ENCODE measurements at regions not wholly inside any gene's neighbourhood (a gene's known extent, or its start where the extent isn't known, plus 50 kb on each side); places are given as distances from the start of the nearest gene placed in this dataset.
A peak's percentile ranks its signal among the peaks of the same experiment; 100 is the strongest.

DNA sequence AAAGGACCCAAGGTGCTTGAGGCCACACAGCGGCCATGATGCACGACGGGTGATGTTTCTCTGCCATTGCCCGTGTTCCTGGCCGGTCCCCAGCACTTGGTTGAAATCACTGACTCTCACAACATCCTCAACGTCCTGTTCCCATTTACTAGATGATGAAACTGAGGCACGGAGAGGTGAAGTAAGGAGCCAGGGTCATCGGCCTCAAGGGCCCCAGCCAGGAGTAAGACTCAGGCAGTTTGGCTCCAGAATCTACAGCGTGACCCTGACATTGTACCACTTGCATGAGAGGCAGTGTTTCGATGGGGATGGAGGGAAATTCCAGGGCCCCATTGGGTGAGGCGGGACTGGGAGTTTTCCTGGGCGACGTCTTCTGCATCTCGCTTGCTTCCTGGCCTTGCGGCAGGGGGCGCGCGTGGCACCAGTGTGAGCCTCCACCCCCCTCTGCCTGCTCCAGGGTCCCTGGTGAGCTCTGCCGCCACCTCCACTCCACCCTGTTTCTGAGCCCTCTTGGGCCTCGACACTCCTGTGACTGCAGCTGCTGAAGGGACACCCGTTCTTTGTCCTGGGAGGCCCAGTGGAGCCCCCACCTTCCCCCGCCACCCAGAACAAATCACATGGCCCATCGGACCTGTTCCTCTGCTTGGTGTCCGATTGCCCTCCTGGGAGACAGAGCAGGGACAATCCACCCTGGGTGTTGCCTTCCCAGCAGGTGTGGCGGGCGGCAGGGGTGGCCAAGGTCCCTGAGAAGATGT lies 133.0 kb upstream of the GSE1 start:
- no peak overlapping the region for H3K4me3 Mint-ChIP-seq
- H3K9me3 Mint-ChIP-seq: no peaks in the 10 kb centered on the region
- no peaks in the 10 kb centered on the region for H3K4me1 Mint-ChIP-seq
- peaks cover 7% of the 10 kb centered on the region for H3K36me3 Mint-ChIP-seq (ENCODE audit: insufficient read depth)
- H3K27ac Mint-ChIP-seq (ENCODE audit: low read depth): no peak overlapping the region
- DNase-seq (ENCODE audit: low spot score in 2 of 2) (no peak), ATAC-seq (replicated peaks; ENCODE audit: extremely low read depth, poor library complexity, severe bottlenecking) (no peak)
- peaks cover 16% of the 10 kb centered on the region for H3K27me3 Mint-ChIP-seq

- no peak overlapping the region for H3K4me3 Mint-ChIP-seq
- DNase-seq (ENCODE audit: low spot score in 2 of 2) (no peak), ATAC-seq (replicated peaks; ENCODE audit: extremely low read depth, poor library complexity, severe bottlenecking) (no peak)
- H3K4me1 Mint-ChIP-seq: no peaks in the 10 kb centered on the region
- H3K9me3 Mint-ChIP-seq: no peaks in the 10 kb centered on the region
- no peak overlapping the region for H3K27ac Mint-ChIP-seq (ENCODE audit: low read depth)
- peaks cover 7% of the 10 kb centered on the region for H3K36me3 Mint-ChIP-seq (ENCODE audit: insufficient read depth)
- peaks cover 12% of the 10 kb centered on the region for H3K27me3 Mint-ChIP-seq
These were observed 132.4 kb upstream of the GSE1 start for GRCh38 chr16:85480727-85481101.

- peaks cover 12% of the 10 kb centered on the region for H3K27me3 Mint-ChIP-seq
- DNase-seq (ENCODE audit: low spot score in 2 of 2): no peak
- H3K4me1 Mint-ChIP-seq: no peaks in the 10 kb centered on the region
- H3K9me3 Mint-ChIP-seq: no peaks in the 10 kb centered on the region
- no peak overlapping the region for H3K27ac Mint-ChIP-seq (ENCODE audit: low read depth)
- H3K36me3 Mint-ChIP-seq (ENCODE audit: insufficient read depth): peaks cover 7% of the 10 kb centered on the region
- no peak for ATAC-seq (replicated peaks; ENCODE audit: extremely low read depth, poor library complexity, severe bottlenecking)
- H3K4me3 Mint-ChIP-seq: no peak overlapping the region
These were observed 131.9 kb upstream of the GSE1 start for GRCh38 chr16:85481206-85481605.

DNA sequence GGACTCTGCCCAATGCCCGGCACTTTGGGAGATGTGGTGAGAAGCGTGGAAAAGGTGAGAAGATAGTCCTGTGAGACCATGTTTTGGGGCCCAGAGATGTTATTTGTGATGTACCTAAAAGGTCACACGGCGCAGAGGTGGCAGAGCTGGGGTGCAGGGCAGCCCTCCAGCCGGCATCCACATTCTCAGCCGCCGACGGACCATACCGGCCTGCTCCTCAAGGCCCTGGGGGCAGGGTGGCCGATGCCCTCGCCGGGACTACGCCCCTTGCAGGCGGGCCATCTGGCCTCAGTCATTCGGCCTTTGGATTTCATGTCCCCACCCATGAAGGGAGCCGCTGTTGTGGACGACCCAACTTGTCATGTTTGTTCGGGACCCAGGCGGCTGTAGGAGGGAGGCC lies 131.4 kb upstream of the GSE1 start:
- no peak for DNase-seq (ENCODE audit: low spot score in 2 of 2)
- ATAC-seq (replicated peaks; ENCODE audit: extremely low read depth, poor library complexity, severe bottlenecking): no peak
- peaks cover 7% of the 10 kb centered on the region for H3K36me3 Mint-ChIP-seq (ENCODE audit: insufficient read depth)
- no peaks in the 10 kb centered on the region for H3K4me1 Mint-ChIP-seq
- peaks cover 12% of the 10 kb centered on the region for H3K27me3 Mint-ChIP-seq
- H3K9me3 Mint-ChIP-seq: no peaks in the 10 kb centered on the region
- no peak overlapping the region for H3K4me3 Mint-ChIP-seq
- no peak overlapping the region for H3K27ac Mint-ChIP-seq (ENCODE audit: low read depth)

DNA sequence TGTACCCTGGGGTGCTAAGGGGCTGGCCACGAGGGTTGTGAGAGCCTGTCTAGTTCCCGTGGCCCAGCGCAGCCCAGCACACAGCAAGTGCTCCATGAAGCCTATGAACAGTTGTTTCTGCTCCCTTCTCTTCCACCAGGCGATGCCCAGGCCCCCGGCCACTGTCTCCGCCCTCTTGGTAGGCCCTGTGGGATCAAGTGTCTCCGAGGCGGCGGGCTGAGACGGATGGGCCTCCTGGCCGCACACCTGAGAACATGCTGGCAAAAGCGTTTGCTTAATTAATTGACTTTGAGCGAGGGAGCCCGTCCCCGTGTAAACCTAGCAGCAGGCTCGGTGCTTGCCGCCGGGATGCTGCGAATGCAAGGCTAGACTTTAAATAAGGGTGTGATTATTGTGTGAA lies 129.7 kb upstream of the GSE1 start:
- H3K27ac Mint-ChIP-seq (ENCODE audit: low read depth): no peak overlapping the region
- H3K36me3 Mint-ChIP-seq (ENCODE audit: insufficient read depth): peaks cover 7% of the 10 kb centered on the region
- DNase-seq (ENCODE audit: low spot score in 2 of 2): no peak
- no peak overlapping the region for H3K4me3 Mint-ChIP-seq
- no peaks in the 10 kb centered on the region for H3K4me1 Mint-ChIP-seq
- no peak for ATAC-seq (replicated peaks; ENCODE audit: extremely low read depth, poor library complexity, severe bottlenecking)
- peaks cover 12% of the 10 kb centered on the region for H3K27me3 Mint-ChIP-seq
- no peaks in the 10 kb centered on the region for H3K9me3 Mint-ChIP-seq

GRCh38 chr16:85484347-85485300 lies 128.5 kb upstream of the GSE1 start:
- ATAC-seq (replicated peaks; ENCODE audit: extremely low read depth, poor library complexity, severe bottlenecking) (no peak), DNase-seq (ENCODE audit: low spot score in 2 of 2) (no peak)
- no peak overlapping the region for H3K4me3 Mint-ChIP-seq
- H3K36me3 Mint-ChIP-seq (ENCODE audit: insufficient read depth): peaks cover 7% of the 10 kb centered on the region
- no peaks in the 10 kb centered on the region for H3K9me3 Mint-ChIP-seq
- H3K27me3 Mint-ChIP-seq: peaks cover 12% of the 10 kb centered on the region
- H3K4me1 Mint-ChIP-seq: no peaks in the 10 kb centered on the region
- H3K27ac Mint-ChIP-seq (ENCODE audit: low read depth): no peak overlapping the region

DNA sequence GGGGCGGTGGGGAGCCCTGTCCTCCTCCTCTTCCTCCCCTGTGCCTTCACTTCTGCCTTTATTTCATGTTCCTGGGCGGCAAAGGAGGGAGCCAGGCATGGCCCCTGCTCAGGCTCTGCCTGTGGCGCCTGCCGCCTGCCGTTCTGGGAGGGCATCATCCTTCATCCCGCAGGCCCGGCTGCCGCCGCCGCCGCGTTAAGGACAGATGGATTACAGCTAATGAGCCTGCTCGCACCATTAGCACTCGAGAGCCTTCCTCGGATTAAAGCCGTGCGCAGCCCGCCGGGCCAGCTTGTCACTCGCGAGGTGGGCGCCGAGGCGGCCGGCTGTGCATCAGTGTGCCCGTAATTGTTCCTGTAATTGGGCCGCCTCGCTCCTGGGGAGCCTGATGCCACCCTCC lies 127.7 kb upstream of the GSE1 start:
- H3K9me3 Mint-ChIP-seq: no peaks in the 10 kb centered on the region
- peaks cover 5% of the 10 kb centered on the region for H3K36me3 Mint-ChIP-seq (ENCODE audit: insufficient read depth)
- H3K27ac Mint-ChIP-seq (ENCODE audit: low read depth): no peak overlapping the region
- DNase-seq (ENCODE audit: low spot score in 2 of 2) (no peak), ATAC-seq (replicated peaks; ENCODE audit: extremely low read depth, poor library complexity, severe bottlenecking) (no peak)
- peaks cover 12% of the 10 kb centered on the region for H3K27me3 Mint-ChIP-seq
- no peak overlapping the region for H3K4me3 Mint-ChIP-seq
- H3K4me1 Mint-ChIP-seq: no peaks in the 10 kb centered on the region

DNA sequence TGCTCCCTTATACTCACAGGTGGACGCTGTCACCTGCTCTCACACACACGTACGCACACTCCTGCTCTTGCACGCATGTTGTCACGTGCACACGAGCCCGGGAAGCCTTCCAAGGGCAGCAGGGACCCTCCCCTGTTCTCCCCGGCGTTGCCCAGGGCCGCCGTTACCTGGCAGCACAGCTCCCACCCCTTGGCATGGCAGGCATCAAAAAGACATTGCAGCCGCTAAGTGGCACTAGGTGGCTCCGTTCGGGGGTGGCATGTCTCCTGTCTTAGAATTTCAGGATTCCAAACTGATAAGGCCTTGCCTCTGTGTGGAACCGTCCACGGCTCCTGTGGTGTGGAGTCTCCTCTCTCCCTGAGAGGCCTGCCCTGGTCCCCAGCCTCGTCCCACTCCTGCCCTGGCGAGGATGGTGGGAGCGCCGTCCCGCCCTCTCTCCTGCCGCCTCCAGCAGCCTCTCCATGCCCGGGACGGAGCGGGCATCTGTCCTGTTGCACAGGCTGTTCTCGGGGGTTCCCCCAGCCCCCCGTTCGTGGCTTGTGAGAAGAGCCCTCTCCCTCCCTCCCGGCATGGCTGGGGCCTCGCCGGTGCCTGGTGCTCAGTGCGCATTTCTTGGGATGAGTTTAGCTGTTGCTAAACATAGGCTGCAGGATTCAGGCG lies 126.7 kb upstream of the GSE1 start:
- Mint-ChIP-seq H3K4me1 (peaks cover 5% of the 10 kb centered on the region), H3K27ac (ENCODE audit: low read depth) (no peak overlapping the region), H3K36me3 (ENCODE audit: insufficient read depth) (peaks cover 5% of the 10 kb centered on the region), H3K9me3 (no peaks in the 10 kb centered on the region), H3K4me3 (no peak overlapping the region), H3K27me3 (peaks cover 3% of the 10 kb centered on the region)
- no peak for ATAC-seq (replicated peaks; ENCODE audit: extremely low read depth, poor library complexity, severe bottlenecking)
- no peak for DNase-seq (ENCODE audit: low spot score in 2 of 2)

- no peaks in the 10 kb centered on the region for H3K27me3 Mint-ChIP-seq
- peaks cover 2% of the 10 kb centered on the region for H3K36me3 Mint-ChIP-seq (ENCODE audit: insufficient read depth)
- H3K4me1 Mint-ChIP-seq: peaks cover 5% of the 10 kb centered on the region
- ATAC-seq (replicated peaks; ENCODE audit: extremely low read depth, poor library complexity, severe bottlenecking) (no peak), DNase-seq (ENCODE audit: low spot score in 2 of 2) (no peak)
- H3K27ac Mint-ChIP-seq (ENCODE audit: low read depth): no peak overlapping the region
- H3K9me3 Mint-ChIP-seq: no peaks in the 10 kb centered on the region
- H3K4me3 Mint-ChIP-seq: no peak overlapping the region
These were observed 124.7 kb upstream of the GSE1 start for GRCh38 chr16:85488414-85488813.

- H3K9me3 Mint-ChIP-seq: no peaks in the 10 kb centered on the region
- no peak overlapping the region for H3K27ac Mint-ChIP-seq (ENCODE audit: low read depth)
- H3K36me3 Mint-ChIP-seq (ENCODE audit: insufficient read depth): peaks cover 1% of the 10 kb centered on the region
- H3K4me1 Mint-ChIP-seq: peaks cover 5% of the 10 kb centered on the region
- no peaks in the 10 kb centered on the region for H3K27me3 Mint-ChIP-seq
- H3K4me3 Mint-ChIP-seq: no peak overlapping the region
- DNase-seq (ENCODE audit: low spot score in 2 of 2): no peak
- no peak for ATAC-seq (replicated peaks; ENCODE audit: extremely low read depth, poor library complexity, severe bottlenecking)
These were observed 122.6 kb upstream of the GSE1 start for GRCh38 chr16:85490407-85491057.

GRCh38 chr16:85491058-85491771 lies 121.9 kb upstream of the GSE1 start:
- DNase-seq (ENCODE audit: low spot score in 2 of 2) (peak; percentile 13 to 26), ATAC-seq (replicated peaks; ENCODE audit: extremely low read depth, poor library complexity, severe bottlenecking) (peak; percentile 43)
- H3K4me3 Mint-ChIP-seq: peak overlapping the region; percentile 27

More at GRCh38 chr16:85491058-85491771, 121.9 kb upstream of the GSE1 start:
- Mint-ChIP-seq H3K27ac (ENCODE audit: low read depth) (peak overlapping the region; percentile 59), H3K27me3 (no peaks in the 10 kb centered on the region), H3K9me3 (no peaks in the 10 kb centered on the region), H3K4me1 (peaks cover 5% of the 10 kb centered on the region), H3K36me3 (ENCODE audit: insufficient read depth) (peaks cover 1% of the 10 kb centered on the region)

Data from central memory CD8-positive, alpha-beta T cell (primary cell).